PC-3 (cell line): ENCODE measurements at regions not wholly inside any gene's neighbourhood (a gene's known extent, or its start where the extent isn't known, plus 50 kb on each side); places are given as distances from the start of the nearest gene placed in this dataset.

ENCODE experiments used
- EZH2 ChIP-seq: fragments of 300-600 bp; sonication (generic); IDR thresholded peaks from one replicate; pipeline ENCODE4 v1.6.1; 2017; ENCODE audit warnings: antibody characterized with exemption, mild to moderate bottlenecking, low read length; ENCODE audit not compliant: unreplicated experiment
- EZH2phosphoT487 ChIP-seq: fragments of 300-600 bp; sonication (generic); IDR thresholded peaks from 2 replicates; pipeline ENCODE4 v1.6.1; 2018; ENCODE audit warnings: mild to moderate bottlenecking, antibody characterized with exemption, low read length, borderline replicate concordance
- TF ChIP-seq, protein P1 (sequence below): fragments of 300-600 bp; sonication (generic); conservative IDR thresholded peaks from 2 replicates; pipeline ENCODE4 v1.5.1; 2017; ENCODE audit warnings: antibody characterized with exemption, low read depth, mild to moderate bottlenecking, low read length

DNA sequence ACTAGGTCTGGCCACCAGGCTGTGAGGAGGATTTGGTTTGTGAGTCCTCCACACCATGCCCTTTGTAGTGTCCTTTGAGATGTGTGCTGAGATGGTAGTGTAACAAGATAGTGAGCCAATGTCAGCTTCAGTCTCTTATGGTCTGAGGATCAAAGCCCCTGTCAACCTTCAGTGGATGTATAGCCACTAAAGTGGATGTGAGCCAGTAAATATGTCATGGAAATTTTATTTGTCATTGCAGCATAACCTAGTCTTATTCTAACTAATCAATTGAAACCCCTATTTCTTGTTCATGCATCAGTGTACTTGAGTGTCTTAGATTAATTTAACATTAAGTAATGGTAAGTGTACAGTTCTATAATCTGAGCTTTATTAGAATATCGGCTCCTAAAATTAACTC, 51.0 kb upstream of the WAC start:
- TF ChIP-seq, protein P1, sequence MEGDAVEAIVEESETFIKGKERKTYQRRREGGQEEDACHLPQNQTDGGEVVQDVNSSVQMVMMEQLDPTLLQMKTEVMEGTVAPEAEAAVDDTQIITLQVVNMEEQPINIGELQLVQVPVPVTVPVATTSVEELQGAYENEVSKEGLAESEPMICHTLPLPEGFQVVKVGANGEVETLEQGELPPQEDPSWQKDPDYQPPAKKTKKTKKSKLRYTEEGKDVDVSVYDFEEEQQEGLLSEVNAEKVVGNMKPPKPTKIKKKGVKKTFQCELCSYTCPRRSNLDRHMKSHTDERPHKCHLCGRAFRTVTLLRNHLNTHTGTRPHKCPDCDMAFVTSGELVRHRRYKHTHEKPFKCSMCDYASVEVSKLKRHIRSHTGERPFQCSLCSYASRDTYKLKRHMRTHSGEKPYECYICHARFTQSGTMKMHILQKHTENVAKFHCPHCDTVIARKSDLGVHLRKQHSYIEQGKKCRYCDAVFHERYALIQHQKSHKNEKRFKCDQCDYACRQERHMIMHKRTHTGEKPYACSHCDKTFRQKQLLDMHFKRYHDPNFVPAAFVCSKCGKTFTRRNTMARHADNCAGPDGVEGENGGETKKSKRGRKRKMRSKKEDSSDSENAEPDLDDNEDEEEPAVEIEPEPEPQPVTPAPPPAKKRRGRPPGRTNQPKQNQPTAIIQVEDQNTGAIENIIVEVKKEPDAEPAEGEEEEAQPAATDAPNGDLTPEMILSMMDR: no peak
- no peak for TF ChIP-seq EZH2
- TF ChIP-seq EZH2phosphoT487: no peak
